NCI-H1105 treated with DMSO at 0.1 percent for 48 hours (cell line): ENCODE measurements at regions not wholly inside any gene's neighbourhood (a gene's known extent, or its start where the extent isn't known, plus 50 kb on each side); places are given as distances from the start of the nearest gene placed in this dataset.

Experiments
- DNase-seq: peaks from one replicate; lab custom pipeline; 2025; lab: John Stamatoyannopoulos, UW

DNA sequence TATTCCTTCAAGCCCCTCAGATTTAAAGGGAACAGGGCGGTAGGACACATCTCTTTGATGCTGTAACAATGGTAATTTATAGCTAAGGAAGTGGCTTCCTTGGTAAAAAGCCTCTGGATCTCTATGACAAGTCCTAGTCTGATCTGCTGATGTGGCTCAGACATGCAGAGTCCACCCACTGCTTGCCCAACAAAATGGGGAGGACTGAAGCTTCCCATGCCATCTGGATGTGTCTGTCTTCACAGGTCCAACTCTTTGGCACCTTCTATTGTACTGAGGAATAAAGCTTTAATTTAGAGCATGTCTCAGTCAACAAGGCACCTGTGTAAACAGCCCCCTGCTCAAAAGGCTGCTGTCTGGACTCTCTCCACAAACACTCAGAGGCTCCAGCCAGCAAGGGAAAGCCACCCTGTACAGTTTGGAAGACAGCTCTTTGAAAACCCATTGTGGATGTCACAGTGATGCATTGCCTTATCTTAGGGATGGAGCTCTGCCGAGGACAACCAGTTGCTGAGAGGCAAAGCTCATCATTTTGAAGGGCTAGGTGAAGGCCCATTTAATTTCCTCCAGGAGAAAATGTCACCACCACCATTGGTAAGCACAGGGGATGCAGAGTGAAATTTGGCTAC lies 348.6 kb upstream of the GRM7 start:
- peak; percentile 55 for DNase-seq

DNA sequence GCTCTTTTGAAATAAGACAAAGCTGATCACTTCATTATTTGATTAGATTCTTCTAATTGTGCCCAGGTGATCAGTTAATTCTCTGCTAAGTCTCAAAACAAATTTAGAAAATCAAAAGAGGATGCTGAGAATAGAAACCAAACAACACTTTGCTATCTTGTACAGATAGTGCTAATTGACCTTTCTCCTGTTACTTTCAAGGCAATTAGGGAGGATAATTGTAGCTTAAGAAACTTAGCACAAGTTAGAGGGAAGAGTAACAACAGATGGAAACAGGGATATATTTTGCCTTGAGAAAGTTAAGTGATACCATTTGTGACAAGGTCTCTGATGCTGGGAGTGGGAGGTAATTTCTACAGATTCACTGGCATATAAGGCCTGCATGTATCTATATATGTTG lies 344.8 kb upstream of the GRM7 start:
- no peak for DNase-seq

GRCh38 chr3:6516694-6517093 lies 344.2 kb upstream of the GRM7 start:
- no peak for DNase-seq

DNA sequence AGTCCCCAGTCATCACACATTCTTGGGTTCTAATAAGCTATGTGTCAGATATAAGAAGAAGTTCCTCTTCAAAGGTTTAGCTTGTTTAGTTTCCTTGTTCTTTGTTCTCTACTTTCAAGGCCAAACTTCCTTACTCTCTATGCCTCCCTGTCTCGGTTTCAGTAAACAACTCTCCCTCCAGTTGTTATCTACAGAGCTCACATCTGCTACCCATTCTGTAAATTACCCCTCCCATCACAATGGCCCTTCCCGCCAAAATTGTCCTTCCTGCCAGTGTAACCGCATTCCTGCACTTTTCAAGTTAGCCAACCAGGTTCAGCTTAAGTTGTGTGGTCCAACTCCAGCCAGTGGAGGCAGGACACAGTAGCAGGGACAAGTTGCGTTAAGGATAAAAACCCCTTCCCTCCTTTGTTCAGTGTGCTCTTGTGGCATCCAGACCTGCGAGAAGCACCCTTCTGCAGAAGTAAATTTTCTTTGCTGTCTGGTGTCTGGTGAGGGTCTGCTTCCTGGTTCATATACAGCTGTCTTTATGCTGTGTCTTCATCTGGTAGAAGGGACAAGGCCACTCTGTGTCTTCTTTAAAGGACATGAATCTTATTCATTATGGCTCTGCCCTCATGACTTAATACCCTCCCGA lies 342.1 kb upstream of the GRM7 start:
- no peak for DNase-seq

DNA sequence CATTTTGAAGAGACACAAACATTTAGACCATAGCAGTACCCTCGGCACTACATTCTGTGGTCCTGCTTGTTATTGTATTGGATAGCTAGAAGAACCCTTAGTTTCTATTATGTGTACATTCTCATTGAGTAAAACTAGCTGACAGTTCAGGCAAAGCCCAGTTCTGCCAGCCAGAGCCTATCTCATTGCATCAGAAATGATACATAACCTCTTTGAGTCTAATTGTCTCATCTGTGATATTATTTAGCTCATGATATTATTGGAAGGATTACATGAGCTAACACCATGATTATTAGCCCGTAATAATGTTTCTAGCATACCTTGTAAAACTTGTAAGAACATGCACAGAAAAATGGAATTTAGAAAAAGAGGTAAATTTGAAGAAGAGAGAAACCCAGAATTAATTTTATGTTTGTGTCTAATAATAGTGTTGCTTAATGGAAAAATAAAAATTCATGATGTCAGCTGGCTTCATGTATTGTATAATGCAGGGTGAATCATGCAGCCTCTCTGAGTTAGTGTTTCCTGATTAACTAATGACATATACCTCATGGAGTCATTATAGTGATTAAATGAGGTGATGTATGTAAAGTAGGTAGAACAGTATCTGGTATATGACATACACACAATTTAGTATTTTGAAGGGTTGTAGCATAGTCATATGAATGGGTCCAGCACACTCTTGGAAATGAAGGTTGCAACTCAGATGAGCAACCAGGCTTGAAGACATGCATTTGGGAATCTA lies 339.4 kb upstream of the GRM7 start:
- no peak for DNase-seq

DNA sequence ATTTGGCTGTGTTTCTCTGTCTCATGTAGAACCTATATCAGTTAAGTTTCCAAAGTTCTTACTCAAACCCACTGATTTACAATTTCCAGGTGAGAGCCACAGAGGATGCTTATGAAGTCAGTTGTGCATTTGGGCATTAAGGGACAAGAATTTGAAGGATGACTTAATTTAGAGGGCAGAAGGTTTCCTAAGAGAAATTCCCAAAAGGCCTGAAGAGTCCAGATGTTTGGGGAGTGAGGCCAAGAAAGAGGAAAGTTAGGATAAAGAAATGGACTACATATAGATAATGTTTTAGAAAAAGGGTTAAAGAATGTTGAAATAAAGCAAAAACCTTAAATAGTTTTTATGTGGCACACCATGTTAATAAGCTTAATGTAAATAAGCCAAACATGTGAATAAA lies 338.7 kb upstream of the GRM7 start:
- no peak for DNase-seq

GRCh38 chr3:6523043-6523442 lies 337.9 kb upstream of the GRM7 start:
- DNase-seq, result no peak

- DNase-seq, result no peak
Observed at GRCh38 chr3:6524479-6524878, 336.4 kb upstream of the GRM7 start.

DNA sequence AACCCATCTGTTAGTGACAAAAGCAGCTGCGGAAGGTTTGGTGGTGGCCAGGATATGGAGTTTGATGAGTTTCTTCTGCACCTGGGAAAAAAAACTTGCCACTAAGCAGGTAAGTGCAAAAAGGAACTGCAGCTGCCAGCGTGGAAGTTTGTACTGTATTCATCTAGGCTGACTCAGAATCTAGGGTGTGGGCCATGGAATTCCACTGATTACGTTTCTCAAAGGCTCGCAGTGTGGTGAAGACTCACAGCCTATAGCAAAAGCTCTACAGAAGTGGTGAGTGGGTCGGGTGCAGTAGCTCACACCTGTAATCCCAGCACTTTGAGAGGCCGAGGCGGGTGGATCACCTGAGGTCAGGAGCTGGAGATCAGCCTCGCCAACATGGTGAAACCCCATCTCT lies 334.6 kb upstream of the GRM7 start:
- no peak for DNase-seq

- no peak for DNase-seq
Observed at GRCh38 chr3:6526861-6527260, 334.1 kb upstream of the GRM7 start.

- no peak for DNase-seq
Observed at GRCh38 chr3:6528951-6529350, 332.0 kb upstream of the GRM7 start.

- DNase-seq, result no peak
Observed at GRCh38 chr3:6531153-6531552, 329.8 kb upstream of the GRM7 start.

- no peak for DNase-seq
Observed at GRCh38 chr3:6532101-6532500, 328.8 kb upstream of the GRM7 start.

DNA sequence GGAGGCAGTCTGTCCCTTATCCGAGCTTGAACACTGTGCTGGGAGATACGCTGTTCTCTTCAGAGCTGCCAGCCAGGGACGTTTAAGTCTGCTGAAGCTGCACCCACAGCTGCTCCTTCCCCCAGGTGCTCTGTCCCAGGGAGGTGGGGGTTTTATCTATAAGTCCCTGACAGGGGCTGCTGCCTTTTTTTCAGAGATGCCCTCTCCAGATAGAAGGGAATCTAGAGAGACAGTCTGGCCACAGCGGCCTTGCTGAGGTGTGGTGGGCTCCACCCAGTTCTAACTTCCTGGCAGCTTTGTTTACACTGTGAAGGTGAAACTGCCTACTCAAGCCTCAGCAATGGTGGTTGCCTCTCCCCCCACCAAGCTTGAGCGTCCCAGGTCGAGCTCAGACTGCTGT lies 319.9 kb upstream of the GRM7 start:
- DNase-seq, result no peak

GRCh38 chr3:6542795-6543194 lies 318.1 kb upstream of the GRM7 start:
- no peak for DNase-seq

DNA sequence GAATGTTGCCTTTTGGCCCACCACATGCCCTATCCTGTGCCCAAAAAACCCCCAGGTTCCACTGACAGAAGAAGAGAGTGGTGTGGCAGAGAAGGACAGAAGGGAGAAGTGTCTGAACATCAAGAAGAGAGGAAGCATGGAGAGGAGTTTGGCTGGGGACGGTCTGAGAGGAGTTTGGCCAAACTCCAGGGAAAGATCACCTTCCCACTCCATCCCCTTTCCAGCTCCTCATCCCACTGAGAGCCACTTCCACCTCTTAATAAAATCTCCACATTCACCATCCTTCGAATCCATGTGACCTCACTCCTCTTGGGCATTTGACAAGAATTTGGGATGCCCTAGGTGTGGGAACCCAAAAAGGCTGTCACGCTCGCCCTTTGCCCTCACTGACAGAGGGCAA lies 311.6 kb upstream of the GRM7 start:
- no peak for DNase-seq

GRCh38 chr3:6551165-6551564 lies 309.8 kb upstream of the GRM7 start:
- DNase-seq, result no peak

GRCh38 chr3:6560259-6560658 lies 300.7 kb upstream of the GRM7 start:
- DNase-seq, result no peak

- DNase-seq, result peak; percentile 94
Observed at GRCh38 chr3:6567241-6567640, 293.7 kb upstream of the GRM7 start.

- DNase-seq, result no peak
Observed at GRCh38 chr3:6568999-6569493, 291.9 kb upstream of the GRM7 start.

DNA sequence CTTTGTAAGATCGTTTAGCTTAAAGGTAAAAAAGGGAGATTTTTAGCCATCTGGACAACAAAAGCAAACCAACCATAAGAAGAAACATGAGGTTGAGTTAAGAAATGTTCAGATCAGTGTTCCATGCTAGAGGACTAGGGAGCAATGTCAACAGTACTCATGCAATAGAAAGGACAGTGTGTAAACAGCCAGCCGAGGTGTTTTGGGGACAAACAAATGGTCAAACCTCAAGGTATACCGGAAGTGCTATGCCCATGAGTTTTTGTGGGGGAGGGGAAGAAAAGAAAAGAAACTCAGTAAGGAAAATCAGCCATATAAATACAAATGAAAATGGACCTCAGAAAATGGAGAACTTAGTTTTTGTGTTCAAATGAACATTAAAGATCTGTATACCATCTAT lies 289.5 kb upstream of the GRM7 start:
- no peak for DNase-seq

DNA sequence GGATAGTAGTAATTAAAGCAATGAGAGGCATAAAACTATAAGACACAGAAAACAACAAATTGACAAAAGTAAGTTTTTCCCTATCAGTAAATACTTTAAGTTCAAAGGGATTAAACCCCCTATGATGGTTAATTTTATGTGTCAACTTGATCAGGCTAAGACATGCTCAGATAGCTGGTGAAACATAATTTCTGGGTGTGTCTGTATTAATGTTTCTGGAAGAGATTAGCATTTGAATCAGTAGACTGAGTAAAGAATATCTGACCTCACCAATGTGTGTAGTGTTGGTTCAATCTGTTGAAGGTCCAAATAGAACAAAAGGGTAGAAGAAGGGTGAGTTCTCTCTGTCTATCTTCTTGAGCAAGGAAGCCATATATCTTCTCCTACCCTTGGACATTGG lies 283.3 kb upstream of the GRM7 start:
- no peak for DNase-seq

GRCh38 chr3:6578526-6578925 lies 282.4 kb upstream of the GRM7 start:
- DNase-seq, result no peak
